Hematopoietic multipotent progenitor cell (in vitro differentiated cells): ENCODE measurements at regions not wholly inside any gene's neighbourhood (a gene's known extent, or its start where the extent isn't known, plus 50 kb on each side); places are given as distances from the start of the nearest gene placed in this dataset.

Experiments
- DNase-seq, 3 donors: peaks; one replicate each; pipeline ENCODE4 v3.0.0-alpha.2; 2011 to 2015; ENCODE audit warnings: low read depth in 2 of 3, low spot score in 2 of 3

- DNase-seq, result no peak
Observed at GRCh38 chr7:22589641-22590201, 89.7 kb upstream of the STEAP1B start.

GRCh38 chr7:22588351-22588750, 88.4 kb upstream of the STEAP1B start:
- no peak for DNase-seq

DNA sequence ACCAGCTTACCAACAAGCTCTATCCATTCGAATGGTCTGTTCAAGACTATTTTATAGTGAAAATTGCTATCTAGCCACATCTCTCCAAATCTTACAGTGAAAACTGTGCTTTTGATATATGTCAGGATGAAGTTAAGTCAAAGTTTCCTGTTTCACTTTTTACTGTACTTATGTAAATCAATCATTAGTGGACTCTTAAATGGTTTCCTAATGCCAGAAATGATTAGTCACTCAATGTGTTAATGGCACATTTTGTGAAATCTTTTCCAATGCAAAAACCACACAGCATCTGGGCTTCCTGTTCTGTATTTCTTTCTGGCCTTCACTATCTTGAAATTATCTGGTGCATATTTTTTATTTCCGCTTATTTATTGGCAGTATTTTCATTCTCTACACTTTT, 87.3 kb upstream of the STEAP1B start:
- peak in 2 of 3 donors; percentile 52 to 84 for DNase-seq

DNA sequence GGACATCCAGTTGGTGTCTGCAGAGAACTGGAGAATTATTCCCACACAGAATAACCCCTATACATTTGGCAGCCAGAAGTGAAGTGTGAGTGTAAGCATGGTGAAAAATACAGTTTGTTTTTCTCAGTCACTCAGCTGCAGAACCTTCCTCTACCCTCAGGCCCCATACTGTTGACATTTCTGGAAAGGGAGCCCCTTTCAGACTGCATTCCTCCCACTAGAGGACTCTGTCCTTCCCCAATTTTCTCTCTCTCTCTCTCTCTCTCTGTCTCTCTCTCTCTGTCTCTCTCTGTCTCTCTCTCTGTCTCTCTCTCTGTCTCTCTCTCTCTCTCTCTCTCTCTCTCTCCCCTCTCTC, 86.8 kb upstream of the STEAP1B start:
- no peak for DNase-seq

DNA sequence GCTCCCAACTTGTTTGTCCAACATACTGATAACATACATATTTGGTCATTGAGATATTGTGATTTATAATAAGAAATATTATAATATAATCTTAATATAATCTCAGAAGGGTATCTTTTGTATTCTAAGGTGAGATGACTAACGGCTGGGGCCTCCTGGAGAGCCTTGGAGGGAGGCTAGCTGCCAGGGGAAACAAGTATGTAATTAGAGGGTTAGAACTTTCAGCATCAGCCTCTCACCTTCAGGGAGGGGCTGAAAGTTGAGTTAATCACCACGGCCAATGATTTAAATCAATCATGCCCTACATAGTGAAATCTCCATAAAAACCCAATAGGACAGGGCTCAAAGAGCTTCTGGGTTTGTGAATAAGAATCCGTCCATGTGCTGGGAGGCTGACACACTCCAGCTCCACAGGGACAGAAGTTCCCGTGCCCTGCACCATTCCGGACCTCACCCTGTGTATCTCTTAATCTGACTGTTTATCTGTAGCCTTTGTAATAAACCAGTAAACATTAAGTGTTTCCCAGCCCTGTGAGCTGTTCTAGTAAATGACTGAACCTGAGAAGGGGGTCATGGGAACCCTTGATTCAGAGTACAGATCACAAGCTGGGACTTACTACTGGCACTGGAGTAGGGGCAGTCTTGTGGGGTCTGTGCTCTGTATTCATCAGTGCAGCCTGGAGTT, 86.3 kb upstream of the STEAP1B start:
- DNase-seq, result no peak

DNA sequence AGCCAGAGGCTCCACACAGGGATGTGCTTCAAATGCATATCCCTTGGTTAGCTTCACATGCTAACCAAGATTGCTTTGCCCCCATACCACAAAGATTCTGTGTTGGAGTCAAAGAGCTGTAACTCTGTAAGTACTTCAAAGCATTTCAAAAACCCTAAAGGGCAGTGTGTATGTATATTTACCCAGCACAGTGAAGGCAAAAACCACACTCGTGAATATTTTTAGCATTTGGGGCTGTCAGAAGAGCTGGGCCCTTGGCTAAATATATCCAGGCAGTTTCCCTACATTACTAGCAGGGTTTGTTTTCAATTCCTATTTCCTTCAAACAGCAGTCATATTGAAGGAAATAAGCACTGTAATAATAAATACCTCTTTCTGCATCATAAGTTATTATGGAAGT, 84.2 kb upstream of the STEAP1B start:
- no peak for DNase-seq

DNA sequence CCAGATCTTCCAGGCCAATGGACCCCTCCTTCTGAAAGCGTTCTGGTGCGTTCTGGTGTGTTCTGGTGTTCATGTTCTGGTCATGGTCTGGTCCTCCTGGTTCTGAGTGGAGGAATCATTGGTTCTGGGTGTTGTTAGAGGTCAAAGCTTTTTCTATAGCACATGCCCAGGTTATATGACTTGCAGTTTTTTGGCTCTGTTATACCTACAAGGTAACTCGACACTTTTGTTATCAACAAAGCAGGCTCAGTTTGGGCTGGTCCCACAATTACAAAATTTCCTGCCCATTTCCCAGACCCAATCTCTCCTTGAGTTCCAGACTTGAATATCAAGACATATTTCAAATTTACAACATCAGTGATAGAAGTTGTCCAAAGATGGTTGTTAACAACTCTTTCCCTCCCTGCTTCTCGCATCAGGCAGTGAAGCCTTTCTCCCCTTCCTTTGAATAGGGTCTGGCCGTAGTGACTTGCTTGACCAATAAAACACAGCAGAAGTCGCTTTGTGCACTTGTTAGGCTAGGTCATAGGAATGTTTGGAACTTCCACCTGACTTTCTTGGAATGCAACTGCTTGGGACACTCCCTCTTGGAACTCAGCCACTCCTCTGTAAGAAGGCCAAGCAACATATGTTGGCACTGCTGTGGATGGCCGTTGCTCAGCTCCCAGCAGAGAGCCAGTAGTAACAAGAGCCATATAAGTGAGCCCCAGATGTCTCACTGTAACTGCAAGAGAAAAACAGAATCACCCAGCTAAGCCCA, 83.1 kb upstream of the STEAP1B start:
- no peak for DNase-seq

- DNase-seq, result no peak
Observed at GRCh38 chr7:22581099-22581498, 81.1 kb upstream of the STEAP1B start.

DNA sequence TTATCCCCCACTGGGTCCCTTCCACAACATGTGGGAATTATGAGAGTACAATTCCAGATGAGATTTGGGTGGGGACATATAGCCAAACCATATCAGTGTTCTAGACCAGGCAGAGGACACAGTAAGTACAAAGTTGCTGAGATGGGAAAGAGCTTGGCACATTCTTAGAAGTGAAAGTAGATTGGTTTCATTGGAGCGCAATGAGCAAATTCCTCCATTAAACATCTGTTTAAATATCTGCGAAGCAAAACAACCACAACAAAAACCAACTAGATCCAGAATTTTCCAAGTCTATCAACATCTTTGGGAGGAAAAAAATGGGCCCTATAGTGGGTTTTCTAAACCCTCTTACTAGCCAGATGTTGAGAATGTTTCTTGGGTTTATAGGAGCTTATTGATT, 80.0 kb upstream of the STEAP1B start:
- no peak for DNase-seq

GRCh38 chr7:22578007-22578733, 78.2 kb upstream of the STEAP1B start:
- DNase-seq, result no peak

- DNase-seq, result no peak
Observed at GRCh38 chr7:22577470-22578001, 77.5 kb upstream of the STEAP1B start.

DNA sequence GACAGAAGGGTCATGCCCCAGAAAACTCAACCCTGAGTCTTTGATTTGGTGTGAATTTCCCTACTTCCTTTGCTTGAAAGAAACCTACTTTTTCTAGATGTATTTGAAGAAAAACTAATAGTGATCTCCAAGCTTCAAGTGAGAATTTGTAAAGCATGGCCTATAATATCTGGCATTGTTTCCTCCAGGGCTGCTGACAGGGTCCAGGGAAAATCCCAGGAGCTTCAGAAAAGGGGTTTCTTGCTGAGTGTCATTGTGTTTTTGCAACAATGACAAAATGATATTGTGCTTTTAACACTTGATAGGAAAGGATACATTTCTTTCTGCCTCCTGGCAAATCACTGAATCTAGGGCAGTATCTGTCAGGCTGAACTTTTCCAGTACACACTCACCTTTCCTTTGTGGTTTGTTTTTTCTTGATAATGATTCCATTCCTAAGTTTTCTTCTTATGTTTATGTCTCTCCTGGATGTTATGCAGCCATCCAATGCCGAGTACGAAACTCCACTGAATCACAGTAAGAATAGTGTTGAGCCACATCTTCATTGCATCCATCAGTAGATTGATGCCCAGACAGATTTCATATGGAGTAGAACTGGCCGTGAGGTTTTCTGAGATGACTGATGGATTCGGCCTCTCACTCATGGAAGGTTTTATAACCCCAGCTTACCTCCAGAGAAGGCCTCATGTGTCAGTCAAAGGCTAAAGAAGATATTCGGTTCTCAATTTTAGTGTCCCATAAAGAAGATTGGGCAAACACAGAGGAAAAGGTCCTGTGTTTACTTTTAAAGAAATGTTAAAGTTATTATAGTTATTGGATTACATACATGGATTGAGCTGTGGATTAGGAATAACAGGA, 76.9 kb upstream of the STEAP1B start:
- no peak for DNase-seq

GRCh38 chr7:22574754-22575520, 74.9 kb upstream of the STEAP1B start:
- DNase-seq, result peak in 1 of 3 donors; percentile 33

DNA sequence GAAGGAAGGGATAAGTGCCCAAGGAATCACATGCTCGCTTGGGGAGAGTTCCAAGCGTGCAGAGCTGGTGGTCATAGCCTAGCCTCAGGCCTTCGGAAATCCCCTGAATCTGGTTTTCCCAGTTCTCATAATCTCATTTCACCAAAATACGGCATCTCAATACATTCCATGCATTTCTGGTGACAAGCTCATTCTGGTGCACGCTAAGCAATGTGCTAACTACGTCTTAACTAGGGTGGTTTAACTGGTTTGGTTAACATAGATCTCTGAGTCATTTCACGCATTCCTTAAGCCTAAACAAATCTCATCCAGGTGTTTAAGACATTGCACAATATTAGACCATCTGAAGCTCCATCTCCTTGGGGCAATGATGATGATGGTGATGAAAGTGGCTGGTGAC, 72.9 kb upstream of the STEAP1B start:
- DNase-seq, result no peak

DNA sequence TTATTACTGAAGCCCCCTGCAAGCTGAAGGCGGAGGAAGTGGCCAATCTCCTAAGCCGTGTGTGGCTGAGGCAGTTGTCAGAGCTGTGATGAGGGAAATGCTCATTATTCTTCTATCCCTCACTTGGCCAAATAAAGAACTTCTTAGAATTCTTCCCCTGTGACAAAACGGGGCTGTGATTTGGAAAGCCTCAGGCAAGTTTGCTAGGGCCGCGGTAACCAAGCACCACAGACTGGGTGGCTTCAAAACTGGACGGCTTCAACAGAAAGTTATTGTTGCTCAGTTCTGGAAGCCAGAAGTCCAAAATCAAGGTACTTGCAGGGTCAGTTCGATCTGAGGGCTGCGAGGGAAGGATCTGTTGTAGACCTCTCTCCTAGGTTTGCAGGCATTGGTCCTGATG, 72.3 kb upstream of the STEAP1B start:
- no peak for DNase-seq

DNA sequence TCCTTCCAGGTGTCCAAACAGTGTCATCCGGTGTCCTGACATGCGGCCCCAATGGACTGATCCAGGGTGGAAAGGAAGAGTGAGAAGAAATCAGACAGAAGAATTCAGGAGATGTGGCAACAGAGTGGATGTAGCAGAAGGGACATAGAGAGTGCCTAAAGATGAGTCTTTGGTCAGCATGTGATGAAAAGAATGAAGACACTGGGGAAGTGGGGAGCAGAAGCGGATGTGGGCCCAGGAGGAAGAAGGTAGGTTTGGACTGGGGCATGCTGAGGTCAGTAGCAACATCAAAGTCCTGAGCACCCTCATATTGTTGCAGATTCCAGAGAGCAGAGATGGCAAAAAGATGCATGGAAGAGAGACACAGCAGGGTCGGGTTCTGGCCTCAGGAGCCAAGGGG, 71.8 kb upstream of the STEAP1B start:
- DNase-seq, result no peak

GRCh38 chr7:22569586-22570321, 69.8 kb upstream of the STEAP1B start:
- DNase-seq, result peak in 2 of 3 donors; percentile 76 to 82

GRCh38 chr7:22566592-22566991, 66.6 kb upstream of the STEAP1B start:
- DNase-seq, result no peak

- no peak for DNase-seq
Observed at GRCh38 chr7:22566176-22566575, 66.2 kb upstream of the STEAP1B start.
